ENCODE measurements at regions not wholly inside any gene's neighbourhood (a gene's known extent, or its start where the extent isn't known, plus 50 kb on each side); places are given as distances from the start of the nearest gene placed in this dataset.

GRCh38 chr20:23299673-23300050, 50.9 kb upstream of the NXT1 start:
- intact Hi-C loops (cut with DNase I, micrococcal nuclease), result no loop called here
- H3K4me3 ChIP-seq, result no peak overlapping the region
- H3K4me1 ChIP-seq (ENCODE audit: low read depth), result no peaks in the 10 kb centered on the region
- no peak for ATAC-seq
- TF ChIP-seq CTCF (IDR thresholded peaks at IDR 0.05), result no peak
- no peaks in the 10 kb centered on the region for H3K9me3 ChIP-seq
- H3K36me3 ChIP-seq (ENCODE audit: low read depth), result no peaks in the 10 kb centered on the region
- no peak for DNase-seq

GRCh38 chr20:23298926-23299672, 51.5 kb upstream of the NXT1 start:
- Histone ChIP-seq H3K36me3 (ENCODE audit: low read depth) (no peaks in the 10 kb centered on the region), H3K4me3 (no peak overlapping the region), H3K4me1 (ENCODE audit: low read depth) (no peaks in the 10 kb centered on the region), H3K9me3 (no peaks in the 10 kb centered on the region)
- intact Hi-C loops (cut with DNase I, micrococcal nuclease), result no loop called here
- ATAC-seq (no peak), DNase-seq (no peak)
- no peak for TF ChIP-seq CTCF (IDR thresholded peaks at IDR 0.05)

GRCh38 chr20:23298155-23298554, 52.4 kb upstream of the NXT1 start:
- ATAC-seq, result no peak
- intact Hi-C loops (cut with DNase I, micrococcal nuclease), result no loop called here
- no peaks in the 10 kb centered on the region for H3K9me3 ChIP-seq
- DNase-seq, result no peak
- no peaks in the 10 kb centered on the region for H3K36me3 ChIP-seq (ENCODE audit: low read depth)
- TF ChIP-seq CTCF (IDR thresholded peaks at IDR 0.05), result no peak
- no peak overlapping the region for H3K4me3 ChIP-seq
- H3K4me1 ChIP-seq (ENCODE audit: low read depth), result no peaks in the 10 kb centered on the region

GRCh38 chr20:23296841-23297701, 53.5 kb upstream of the NXT1 start:
- TF ChIP-seq CTCF (IDR thresholded peaks at IDR 0.05), result no peak
- DNase-seq (no peak), ATAC-seq (peak; percentile 36)
- Histone ChIP-seq H3K4me3 (no peak overlapping the region), H3K9me3 (no peaks in the 10 kb centered on the region), H3K36me3 (ENCODE audit: low read depth) (no peaks in the 10 kb centered on the region), H3K4me1 (ENCODE audit: low read depth) (no peaks in the 10 kb centered on the region)
- intact Hi-C loops (cut with DNase I, micrococcal nuclease), result no loop called here

- TF ChIP-seq CTCF (IDR thresholded peaks at IDR 0.05), result no peak
- no peak for DNase-seq
- no peaks in the 10 kb centered on the region for H3K4me1 ChIP-seq (ENCODE audit: low read depth)
- H3K4me3 ChIP-seq, result no peak overlapping the region
- ATAC-seq, result no peak
- intact Hi-C loops (cut with DNase I, micrococcal nuclease), result no loop called here
- H3K9me3 ChIP-seq, result no peaks in the 10 kb centered on the region
- no peaks in the 10 kb centered on the region for H3K36me3 ChIP-seq (ENCODE audit: low read depth)
These were observed 54.7 kb upstream of the NXT1 start for GRCh38 chr20:23295934-23296333.

All from mucosa of descending colon (tissue), 3 donors.